ENCODE measurements at regions not wholly inside any gene's neighbourhood (a gene's known extent, or its start where the extent isn't known, plus 50 kb on each side); places are given as distances from the start of the nearest gene placed in this dataset.

- Histone ChIP-seq H3K27me3 (ENCODE audit: control insufficient read depth, insufficient read depth, low read length) (peaks cover 35% of the 10 kb centered on the region), H3K27ac (ENCODE audit: insufficient read depth, low read length) (no peak overlapping the region), H3K79me1 (ENCODE audit: low read depth in 1 of 2, low read length in 2 of 2) (no peaks in the 10 kb centered on the region), H4K5ac (ENCODE audit: low read depth, low read length) (no peak overlapping the region), H4K20me1 (ENCODE audit: insufficient read depth, low read length) (no peaks in the 10 kb centered on the region), H3K9ac (ENCODE audit: low read depth, low read length) (no peak overlapping the region), H3K36me3 (ENCODE audit: control insufficient read depth, insufficient read depth, low read length) (no peaks in the 10 kb centered on the region), H3K9me1 (ENCODE audit: insufficient read depth, low read length) (no peaks in the 10 kb centered on the region), H3K9me3 (ENCODE audit: control insufficient read depth, insufficient read depth, low read length) (no peaks in the 10 kb centered on the region), H3K56ac (ENCODE audit: extremely low read depth, insufficient read depth, low read length) (no peak overlapping the region), H3K4me2 (ENCODE audit: low read depth, low read length) (peak overlapping the region; percentile 60), H2BK20ac (ENCODE audit: low read depth, low read length) (no peak overlapping the region), H2BK5ac (ENCODE audit: low read depth, low read length, poor library complexity, severe bottlenecking) (no peak overlapping the region), H3K18ac (ENCODE audit: low read depth, low read length) (no peak overlapping the region), H3K23ac (ENCODE audit: low read depth, low read length) (no peak overlapping the region), H3K4me1 (ENCODE audit: control insufficient read depth, insufficient read depth, low read length) (peaks cover 2% of the 10 kb centered on the region; the same call in 1 of the 2 replicates), H2BK15ac (ENCODE audit: low read depth, low read length) (no peak overlapping the region), H2BK120ac (ENCODE audit: low read depth, low read length) (no peak overlapping the region), H4K8ac (ENCODE audit: low read depth in 2 of 2, low read length in 2 of 2) (no peak overlapping the region), H3K14ac (replicated peaks; ENCODE audit: low read depth, low read length) (no peak overlapping the region), H3K4me3 (ENCODE audit: insufficient read depth, low read depth, low read length) (peak overlapping the region; percentile 58), H3K4ac (ENCODE audit: low read depth, low read length) (no peak overlapping the region), H2AFZ (replicated peaks; ENCODE audit: low read length, poor library complexity) (peak overlapping the region; percentile 80), H4K91ac (ENCODE audit: insufficient read depth, low read depth, low read length) (no peak overlapping the region), H2AK9ac (replicated peaks; ENCODE audit: low read depth, low read length, poor library complexity) (no peak overlapping the region), H2AK5ac (ENCODE audit: low read depth, low read length) (no peak overlapping the region)
- no TSS peak for BruUV-seq (replicated peaks)
- dilution Hi-C loops (cut with HindIII; ENCODE audit: low sequenced_read_pairs, unreplicated experiment), result no loop called here
- DNase-seq (peak; percentile 13), ATAC-seq (ENCODE audit: low read depth) (peak; percentile 33; the same call in 1 of the 2 replicates)
- ChIA-PET POLR2A (ENCODE audit: unreplicated experiment) (no interaction called here), CTCF (interaction anchor here (1.1 kb wide), 1 partner anchor 20 kb away, joined by 3 read pairs; no protein-coding TSS in a partner anchor)
- TF ChIP-seq RCOR1 (IDR thresholded peaks at IDR 0.05; ENCODE audit: insufficient replicate concordance, low read length) (no peak), CEBPB (IDR thresholded peaks at IDR 0.05; ENCODE audit: low read depth, low read length) (no peak), MAZ (IDR thresholded peaks at IDR 0.05; ENCODE audit: borderline replicate concordance, low read depth, low read length) (no peak), CHD1 (IDR thresholded peaks at IDR 0.05; ENCODE audit: low read depth, low read length) (no peak), RFX5 (IDR thresholded peaks at IDR 0.05; ENCODE audit: low read depth, low read length) (no peak), POLR2A (IDR thresholded peaks at IDR 0.05; ENCODE audit: low read depth, low read length) (no peak), CTCF (conservative IDR thresholded peaks at IDR 0.05; ENCODE audit: low read depth, low read length) (no peak), BHLHE40 (IDR thresholded peaks at IDR 0.05; ENCODE audit: low read depth, low read length) (no peak), ELK1 (IDR thresholded peaks at IDR 0.05; ENCODE audit: borderline replicate concordance, low read depth, low read length) (no peak), MAFK (IDR thresholded peaks at IDR 0.05; ENCODE audit: low read depth, low read length) (no peak), FOS (IDR thresholded peaks at IDR 0.05; ENCODE audit: low read depth, low read length) (no peak), NFE2L2 (IDR thresholded peaks at IDR 0.05; ENCODE audit: low read depth, low read length) (no peak), USF2 (IDR thresholded peaks at IDR 0.05; ENCODE audit: low read depth, low read length) (no peak), RAD21 (IDR thresholded peaks at IDR 0.05; ENCODE audit: low read length) (no peak), MXI1 (IDR thresholded peaks at IDR 0.05; ENCODE audit: borderline replicate concordance, low read depth, low read length) (no peak), SMC3 (IDR thresholded peaks at IDR 0.05; ENCODE audit: low read depth, low read length) (no peak)
- 0% methylated on average over 11 of the region's 41 CpGs; no CpG with 5 or more reads in 1 of the 2 experiments for WGBS, 2 experiments (ENCODE audit: extremely low coverage in 2 of 2, insufficient read length in 1 of 2)
- intact Hi-C loops (cut with micrococcal nuclease), result loop anchor here (5.0 kb wide), 1 partner anchor 398 kb away; no protein-coding TSS in a partner anchor
- in situ Hi-C loops (cut with MboI; ENCODE audit: low sequenced_read_pairs), result no loop called here
Measured at GRCh38 chr5:88660264-88660946, 222.6 kb downstream of the MEF2C start.

Measured in IMR-90 (cell line).